ENCODE measurements at regions not wholly inside any gene's neighbourhood (a gene's known extent, or its start where the extent isn't known, plus 50 kb on each side); places are given as distances from the start of the nearest gene placed in this dataset.

- Histone ChIP-seq H3K27me3 (ENCODE audit: insufficient read depth, low read length) (no peaks in the 10 kb centered on the region), H4K91ac (ENCODE audit: insufficient read length, low read depth, low read length) (no peak overlapping the region), H3K23me2 (ENCODE audit: insufficient read length, low read depth, low read length, poor library complexity, severe bottlenecking) (no peaks in the 10 kb centered on the region), H4K20me1 (ENCODE audit: control insufficient read depth, insufficient read depth, insufficient read length) (no peaks in the 10 kb centered on the region), H2BK20ac (ENCODE audit: low read depth, low read length, poor library complexity, severe bottlenecking) (no peak overlapping the region), H2AFZ (ENCODE audit: low read length) (no peak overlapping the region), H3K23ac (ENCODE audit: insufficient read length, low read depth, low read length) (no peak overlapping the region), H2BK15ac (ENCODE audit: low read depth, low read length) (no peak overlapping the region), H3K79me1 (ENCODE audit: insufficient read depth, low read depth, low read length, poor library complexity, severe bottlenecking) (no peaks in the 10 kb centered on the region), H3K14ac (ENCODE audit: insufficient read depth, low read length) (no peak overlapping the region), H2BK5ac (ENCODE audit: insufficient read length, low read length) (no peak overlapping the region), H3K27ac (ENCODE audit: insufficient read length, low read depth, low read length) (no peak overlapping the region), H2AK5ac (ENCODE audit: insufficient read length, low read length) (no peak overlapping the region), H2BK120ac (ENCODE audit: low read depth, low read length, poor library complexity, severe bottlenecking) (no peak overlapping the region), H4K5ac (ENCODE audit: insufficient read length, low read depth, low read length) (no peak overlapping the region), H3K56ac (ENCODE audit: insufficient read length, low read depth, low read length) (no peak overlapping the region), H3T11ph (ENCODE audit: low read length) (no peak overlapping the region), H3K4me2 (ENCODE audit: insufficient read depth, insufficient read length, low read length) (no peak overlapping the region), H2BK12ac (ENCODE audit: insufficient read length, low read depth, low read length) (no peak overlapping the region), H3K18ac (ENCODE audit: insufficient read length, low read depth, low read length) (no peak overlapping the region), H3K79me2 (ENCODE audit: insufficient read depth, low read length) (no peaks in the 10 kb centered on the region), H3K9me3 (ENCODE audit: control insufficient read depth, low read depth, low read length) (no peaks in the 10 kb centered on the region), H4K8ac (replicated peaks; ENCODE audit: insufficient read length, low read depth, low read length) (no peak overlapping the region), H3K9ac (ENCODE audit: extremely low read depth, insufficient read length, low read length) (no peak overlapping the region), H3K4ac (ENCODE audit: low read depth, low read length) (no peak overlapping the region), H3K4me1 (ENCODE audit: insufficient read depth, low read length) (peaks cover 3% of the 10 kb centered on the region; the same call in 1 of the 2 replicates)
- Mint-ChIP-seq H3K4me1 (peaks cover 18 to 20% of the 10 kb centered on the region in 2 experiments), H3K27me3 (ENCODE audit: low read depth) (peaks cover 3% of the 10 kb centered on the region), H3K9me3 (peaks cover 0 to 6% of the 10 kb centered on the region in 2 experiments; a peak in 1 of 5 replicates), H3K4me3 (no peak overlapping the region), H3K36me3 (ENCODE audit: insufficient read depth in 1 of 3, low read depth in 3 of 3) (no peaks in the 10 kb centered on the region), H3K27ac (no peak overlapping the region)
- TF ChIP-seq CTCF (conservative IDR thresholded peaks at IDR 0.05): no peak
- no peak for DNase-seq
- no CpG with 5 or more reads among the region's 5 CpGs for WGBS (ENCODE audit: extremely low coverage, insufficient read length, low lambda C conversion rate)
These were observed 113.0 kb downstream of the ETS2 start for GRCh38 chr21:38918607-38919346.
